ENCODE measurements at regions not wholly inside any gene's neighbourhood (a gene's known extent, or its start where the extent isn't known, plus 50 kb on each side); places are given as distances from the start of the nearest gene placed in this dataset.

DNA sequence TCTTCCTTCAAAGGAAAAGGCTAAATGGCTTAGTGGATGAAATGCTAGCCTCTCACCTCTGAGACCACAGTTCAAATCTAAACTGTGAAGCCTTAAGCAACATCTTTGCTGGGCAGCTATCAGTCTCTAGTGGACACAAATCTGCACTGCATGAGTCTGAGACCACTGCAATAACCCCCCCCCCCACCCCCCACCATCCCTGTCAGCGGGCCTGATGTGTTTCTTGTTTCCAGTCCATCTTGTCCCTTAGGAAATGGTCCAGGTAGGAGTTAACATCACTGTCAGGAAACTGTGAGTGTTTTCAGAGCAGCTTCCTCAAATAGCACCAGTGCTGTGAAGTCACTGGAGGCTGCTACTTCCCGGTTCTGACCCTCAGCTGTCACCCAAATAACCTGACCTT lies 140.6 kb upstream of the TMCO5A start:
- TF ChIP-seq EZH2 (IDR thresholded peaks at IDR 0.05; ENCODE audit: low read depth, unreplicated experiment), result no peak
- TF ChIP-seq, protein P1, sequence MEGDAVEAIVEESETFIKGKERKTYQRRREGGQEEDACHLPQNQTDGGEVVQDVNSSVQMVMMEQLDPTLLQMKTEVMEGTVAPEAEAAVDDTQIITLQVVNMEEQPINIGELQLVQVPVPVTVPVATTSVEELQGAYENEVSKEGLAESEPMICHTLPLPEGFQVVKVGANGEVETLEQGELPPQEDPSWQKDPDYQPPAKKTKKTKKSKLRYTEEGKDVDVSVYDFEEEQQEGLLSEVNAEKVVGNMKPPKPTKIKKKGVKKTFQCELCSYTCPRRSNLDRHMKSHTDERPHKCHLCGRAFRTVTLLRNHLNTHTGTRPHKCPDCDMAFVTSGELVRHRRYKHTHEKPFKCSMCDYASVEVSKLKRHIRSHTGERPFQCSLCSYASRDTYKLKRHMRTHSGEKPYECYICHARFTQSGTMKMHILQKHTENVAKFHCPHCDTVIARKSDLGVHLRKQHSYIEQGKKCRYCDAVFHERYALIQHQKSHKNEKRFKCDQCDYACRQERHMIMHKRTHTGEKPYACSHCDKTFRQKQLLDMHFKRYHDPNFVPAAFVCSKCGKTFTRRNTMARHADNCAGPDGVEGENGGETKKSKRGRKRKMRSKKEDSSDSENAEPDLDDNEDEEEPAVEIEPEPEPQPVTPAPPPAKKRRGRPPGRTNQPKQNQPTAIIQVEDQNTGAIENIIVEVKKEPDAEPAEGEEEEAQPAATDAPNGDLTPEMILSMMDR (conservative IDR thresholded peaks at IDR 0.05; ENCODE audit: low read depth in 2 of 2), result peak; percentile 37 to 39
- no peak for TF ChIP-seq POLR2AphosphoS5 (IDR thresholded peaks at IDR 0.05; ENCODE audit: low read depth)
- TF ChIP-seq NANOG (IDR thresholded peaks at IDR 0.05; ENCODE audit: borderline replicate concordance), result no peak

Data from GM23338 (cell line).